ENCODE measurements at regions not wholly inside any gene's neighbourhood (a gene's known extent, or its start where the extent isn't known, plus 50 kb on each side); places are given as distances from the start of the nearest gene placed in this dataset.

DNA sequence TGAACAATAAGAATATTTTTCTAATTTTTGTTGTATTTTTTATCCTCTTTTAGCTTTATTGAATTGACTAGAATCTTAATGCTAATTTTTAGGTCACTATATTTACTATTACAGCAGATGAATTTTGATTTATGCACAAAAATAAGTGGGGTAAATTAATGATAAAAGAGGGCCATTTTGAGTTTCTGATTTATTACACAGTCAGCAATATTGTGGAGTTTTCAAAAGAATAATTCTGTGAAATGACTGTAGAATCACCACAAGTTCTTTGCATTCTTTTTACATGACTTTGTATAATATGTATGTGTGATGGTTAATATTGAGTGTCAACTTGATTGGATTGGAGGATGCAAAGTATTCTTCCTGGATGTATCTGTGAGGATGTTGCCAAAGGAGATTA, 812.4 kb upstream of the DPPA4 start:
- no peak for DNase-seq
- in situ Hi-C loops (cut with MboI; ENCODE audit: low pct_unique_long_range_greater_than_20kb, low sequenced_read_pairs), result no loop called here

DNA sequence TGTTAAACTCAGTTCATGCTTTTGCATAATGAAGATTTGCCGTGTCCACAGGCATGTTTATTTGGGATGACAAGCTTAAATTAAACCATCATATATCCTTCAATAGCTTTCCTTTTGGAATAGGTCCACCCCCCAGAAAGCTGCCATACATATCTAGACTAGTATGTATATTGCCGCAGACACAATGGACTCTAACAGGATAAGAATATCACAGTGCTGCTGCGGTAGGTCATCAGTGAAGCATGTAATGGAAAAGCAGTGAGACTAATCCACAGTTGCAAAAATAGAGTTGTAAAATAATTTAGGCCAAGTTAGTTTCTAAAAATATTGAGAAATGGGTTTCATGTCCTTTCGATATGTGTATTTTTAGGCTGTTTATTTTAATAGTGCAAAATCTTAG, 819.9 kb upstream of the DPPA4 start:
- in situ Hi-C loops (cut with MboI; ENCODE audit: low pct_unique_long_range_greater_than_20kb, low sequenced_read_pairs), result no loop called here
- no peak for DNase-seq

DNA sequence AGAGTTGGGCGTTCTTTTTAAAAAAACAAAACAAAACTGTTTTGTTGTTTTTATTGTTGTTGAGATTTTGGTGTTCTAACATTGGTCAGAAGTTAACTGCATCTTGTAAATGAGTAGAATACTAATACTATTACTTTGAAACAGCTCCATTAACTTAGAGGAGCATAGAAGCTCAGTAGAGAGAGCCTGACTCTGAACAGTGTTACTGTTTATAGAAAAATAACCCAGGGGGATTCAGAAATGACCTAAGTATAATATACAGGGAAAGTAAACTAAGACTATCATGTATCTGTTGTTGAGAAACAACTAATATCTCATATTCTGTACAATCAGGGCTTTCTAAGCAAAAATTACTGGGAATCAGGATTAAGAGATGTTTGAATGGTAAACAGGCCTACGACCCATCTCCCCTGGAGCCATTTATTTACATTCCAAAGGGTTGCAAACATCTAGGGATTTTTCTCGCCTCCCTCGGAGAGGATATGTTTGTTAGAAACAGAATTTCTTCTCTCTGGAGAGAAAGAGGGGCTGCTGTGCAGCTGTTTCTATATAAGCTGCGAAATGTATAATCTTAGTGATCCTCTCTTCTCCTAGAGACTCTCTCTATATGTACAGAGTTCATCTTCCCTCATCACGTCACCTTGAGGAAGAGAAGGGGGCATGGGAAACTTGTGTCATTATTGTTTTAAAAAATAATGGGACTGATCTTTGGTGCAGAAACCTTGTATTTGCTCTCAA, 827.5 kb upstream of the DPPA4 start:
- in situ Hi-C loops (cut with MboI; ENCODE audit: low pct_unique_long_range_greater_than_20kb, low sequenced_read_pairs), result no loop called here
- no peak for DNase-seq

GRCh38 chr3:110165370-110165743, 828.0 kb upstream of the DPPA4 start:
- in situ Hi-C loops (cut with MboI; ENCODE audit: low pct_unique_long_range_greater_than_20kb, low sequenced_read_pairs), result no loop called here
- DNase-seq, result no peak

- no peak for DNase-seq
- in situ Hi-C loops (cut with MboI; ENCODE audit: low pct_unique_long_range_greater_than_20kb, low sequenced_read_pairs), result no loop called here
Observed at GRCh38 chr3:110165753-110166152, 828.4 kb upstream of the DPPA4 start.

DNA sequence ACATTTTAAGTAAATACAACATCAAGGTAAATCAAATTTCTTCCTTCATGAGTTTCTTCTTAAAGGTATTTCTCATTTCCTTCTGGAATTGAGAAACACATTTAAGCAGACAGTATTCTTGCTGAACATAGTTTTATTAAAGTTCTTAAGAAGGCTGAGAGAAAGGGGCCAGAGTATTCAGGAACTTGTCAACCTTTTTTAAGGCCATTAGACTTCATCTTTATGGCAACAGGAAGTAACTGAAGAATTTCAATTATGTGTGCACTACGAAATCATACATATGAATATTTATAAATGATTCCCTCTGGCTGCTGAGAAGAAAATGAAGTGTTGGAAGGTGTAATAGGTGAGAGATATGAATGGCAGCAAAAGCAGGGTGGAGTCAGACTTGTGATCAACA, 829.4 kb upstream of the DPPA4 start:
- no peak for DNase-seq
- in situ Hi-C loops (cut with MboI; ENCODE audit: low pct_unique_long_range_greater_than_20kb, low sequenced_read_pairs), result no loop called here

- in situ Hi-C loops (cut with MboI; ENCODE audit: low pct_unique_long_range_greater_than_20kb, low sequenced_read_pairs), result no loop called here
Observed at GRCh38 chr3:110174908-110175307, 837.6 kb upstream of the DPPA4 start.

GRCh38 chr3:110178965-110179364, 841.6 kb upstream of the DPPA4 start:
- in situ Hi-C loops (cut with MboI; ENCODE audit: low pct_unique_long_range_greater_than_20kb, low sequenced_read_pairs), result no loop called here
- no peak for DNase-seq

More at GRCh38 chr3:110174908-110175307, 837.6 kb upstream of the DPPA4 start:
- DNase-seq, result no peak

- in situ Hi-C loops (cut with MboI; ENCODE audit: low pct_unique_long_range_greater_than_20kb, low sequenced_read_pairs), result no loop called here
- DNase-seq, result no peak
Observed at GRCh38 chr3:110180733-110181132, 843.4 kb upstream of the DPPA4 start.

GRCh38 chr3:110181226-110181625, 843.9 kb upstream of the DPPA4 start:
- DNase-seq, result no peak
- in situ Hi-C loops (cut with MboI; ENCODE audit: low pct_unique_long_range_greater_than_20kb, low sequenced_read_pairs), result no loop called here

DNA sequence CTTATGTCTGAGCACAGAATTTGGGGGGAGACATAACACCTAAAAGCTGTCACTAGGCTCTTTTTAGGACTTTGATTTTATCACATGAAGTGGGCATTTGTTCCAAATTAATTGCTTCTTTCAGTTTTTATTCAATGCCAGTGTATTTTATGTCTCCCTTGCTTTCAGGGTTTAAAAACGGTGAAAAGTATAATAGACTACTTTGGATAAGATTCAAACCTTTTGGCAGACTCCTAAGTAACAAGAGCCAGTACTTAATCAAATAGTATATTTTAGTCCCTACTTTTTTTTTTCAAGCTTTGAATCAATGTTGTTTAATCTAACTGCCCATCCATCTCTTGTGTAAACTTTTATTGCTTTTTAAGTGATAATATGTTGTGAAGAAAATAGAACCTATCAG, 847.2 kb upstream of the DPPA4 start:
- DNase-seq, result no peak
- in situ Hi-C loops (cut with MboI; ENCODE audit: low pct_unique_long_range_greater_than_20kb, low sequenced_read_pairs), result no loop called here

DNA sequence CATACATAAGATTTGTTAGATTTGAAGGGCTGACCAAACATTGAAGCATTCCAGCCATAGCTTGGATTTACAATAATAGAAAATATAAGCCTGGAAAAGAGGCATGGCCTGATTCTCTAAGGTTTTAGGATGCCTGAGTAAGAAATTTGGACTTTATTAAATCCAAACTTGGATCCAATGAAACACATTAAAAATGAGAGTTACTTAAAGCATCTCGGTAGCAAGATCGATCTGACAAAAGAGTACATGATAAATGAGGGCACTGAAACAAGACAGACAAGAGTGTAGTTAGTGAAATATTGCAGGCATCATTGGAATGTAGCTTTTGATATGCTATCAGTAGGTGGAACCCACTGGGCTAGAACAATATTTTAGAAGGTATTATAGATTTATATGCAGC, 855.7 kb upstream of the DPPA4 start:
- in situ Hi-C loops (cut with MboI; ENCODE audit: low pct_unique_long_range_greater_than_20kb, low sequenced_read_pairs), result no loop called here
- DNase-seq, result no peak

DNA sequence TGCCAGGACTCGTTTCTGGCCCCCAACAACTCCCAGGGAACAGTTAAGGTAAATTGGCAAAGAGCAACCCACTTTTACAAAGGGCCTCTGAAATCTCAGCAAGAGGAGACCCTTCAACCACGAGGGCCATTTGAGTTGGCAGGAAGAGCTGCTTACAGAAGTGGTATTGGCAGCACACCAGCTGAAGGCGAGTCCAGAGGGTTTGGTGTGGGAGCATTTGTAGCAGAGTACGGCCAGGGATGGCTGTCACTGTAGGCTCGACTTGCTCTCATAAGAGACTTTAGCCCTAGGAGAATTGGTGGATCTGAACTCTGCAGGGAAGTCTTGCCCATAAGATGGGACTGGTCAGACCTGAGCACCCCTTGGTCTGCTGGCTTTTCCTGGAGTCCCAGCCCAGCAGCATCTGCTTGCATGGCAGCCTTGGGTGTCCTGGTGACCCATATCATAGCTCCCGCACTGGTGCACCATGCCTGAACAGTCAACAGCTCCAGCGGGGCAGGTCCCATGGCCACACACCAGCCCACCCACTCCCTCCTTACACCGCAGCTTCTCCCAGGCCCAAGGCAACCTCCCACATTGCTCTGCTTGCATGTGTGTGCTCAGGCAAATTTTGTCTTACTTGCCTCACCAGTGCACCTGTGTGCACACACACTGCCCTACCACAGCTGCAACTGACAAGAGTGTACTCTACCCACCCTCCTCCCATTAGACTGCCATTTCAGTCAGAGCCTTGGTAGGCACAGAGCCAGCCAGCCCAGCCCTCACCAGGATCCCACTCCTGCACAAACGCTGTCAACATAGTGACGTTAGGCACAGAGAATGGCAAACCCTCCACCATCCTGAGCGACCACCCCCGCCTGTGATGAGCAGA, 861.6 kb upstream of the DPPA4 start:
- DNase-seq, result no peak
- in situ Hi-C loops (cut with MboI; ENCODE audit: low pct_unique_long_range_greater_than_20kb, low sequenced_read_pairs), result no loop called here

GRCh38 chr3:110199588-110199943, 862.2 kb upstream of the DPPA4 start:
- in situ Hi-C loops (cut with MboI; ENCODE audit: low pct_unique_long_range_greater_than_20kb, low sequenced_read_pairs), result no loop called here

DNA sequence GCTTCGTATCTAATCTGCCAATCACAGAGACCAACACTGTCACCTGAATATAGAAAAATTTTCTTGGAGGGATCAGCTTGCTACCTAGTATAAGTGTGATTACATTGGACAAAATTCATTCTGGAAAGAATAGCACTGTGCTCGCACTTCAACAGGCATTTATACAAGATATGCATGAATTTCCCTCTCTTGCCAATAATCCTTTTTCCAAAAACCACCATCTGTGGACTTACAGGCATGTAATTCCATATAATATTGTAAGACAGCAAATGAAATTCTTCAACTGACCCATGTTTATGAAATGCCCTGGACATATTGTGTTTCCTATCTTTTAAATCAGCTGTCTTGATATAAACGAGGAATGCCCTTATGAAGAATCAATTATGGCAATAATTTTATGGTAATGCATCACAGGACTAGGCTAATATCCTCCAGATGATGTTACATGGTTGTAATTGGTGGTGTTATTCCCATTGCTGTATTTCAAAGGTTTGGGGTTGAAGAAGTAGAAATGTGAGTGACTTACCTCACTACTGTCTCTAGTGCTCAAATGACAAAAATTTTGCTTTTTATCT, 861.4 kb upstream of the NECTIN3 start:
- DNase-seq, result no peak
- in situ Hi-C loops (cut with MboI; ENCODE audit: low pct_unique_long_range_greater_than_20kb, low sequenced_read_pairs), result no loop called here

More at GRCh38 chr3:110199588-110199943, 862.2 kb upstream of the DPPA4 start:
- DNase-seq, result no peak

DNA sequence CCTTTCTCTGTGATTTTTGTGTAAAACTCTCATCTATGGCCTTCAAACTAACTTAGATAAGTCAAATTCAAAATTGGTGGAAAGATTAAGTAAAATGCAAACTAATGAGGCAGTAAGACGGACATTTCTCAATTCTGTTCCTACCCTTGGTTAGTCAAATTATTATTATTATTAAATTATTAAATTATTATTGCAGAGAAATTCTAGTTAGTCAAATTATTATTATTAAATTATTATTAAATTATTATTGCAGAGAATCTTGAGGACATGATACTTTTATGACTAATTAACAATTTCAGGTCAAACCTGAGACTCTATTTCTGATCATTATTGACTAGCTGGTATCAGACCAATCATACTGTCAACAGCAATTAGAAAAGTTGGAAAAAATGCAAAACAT, 845.0 kb upstream of the NECTIN3 start:
- in situ Hi-C loops (cut with MboI; ENCODE audit: low pct_unique_long_range_greater_than_20kb, low sequenced_read_pairs), result no loop called here
- no peak for DNase-seq

DNA sequence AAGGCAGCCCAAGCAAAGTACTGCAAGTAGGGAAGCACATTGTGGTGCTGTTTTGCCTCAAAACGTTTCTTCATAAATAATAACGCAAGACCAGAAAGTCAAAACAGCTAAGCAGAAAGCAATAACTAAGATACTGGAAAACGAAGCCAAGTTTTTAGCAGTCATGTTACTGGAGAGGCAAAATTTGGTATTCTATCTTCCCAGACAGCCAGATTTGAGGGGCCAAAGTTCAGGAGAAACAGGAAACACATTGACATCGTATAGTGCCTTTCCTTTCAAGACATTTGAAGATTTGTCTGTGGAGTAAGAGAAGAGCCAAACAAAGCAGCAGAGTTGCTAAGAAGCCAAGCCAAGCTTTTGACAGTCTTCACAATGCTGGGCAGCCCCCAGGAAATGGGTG, 843.6 kb upstream of the NECTIN3 start:
- in situ Hi-C loops (cut with MboI; ENCODE audit: low pct_unique_long_range_greater_than_20kb, low sequenced_read_pairs), result no loop called here

GRCh38 chr3:110234831-110235230, 836.8 kb upstream of the NECTIN3 start:
- in situ Hi-C loops (cut with MboI; ENCODE audit: low pct_unique_long_range_greater_than_20kb, low sequenced_read_pairs), result no loop called here

More for the DNA sequence above, 843.6 kb upstream of the NECTIN3 start:
- DNase-seq, result no peak

DNA sequence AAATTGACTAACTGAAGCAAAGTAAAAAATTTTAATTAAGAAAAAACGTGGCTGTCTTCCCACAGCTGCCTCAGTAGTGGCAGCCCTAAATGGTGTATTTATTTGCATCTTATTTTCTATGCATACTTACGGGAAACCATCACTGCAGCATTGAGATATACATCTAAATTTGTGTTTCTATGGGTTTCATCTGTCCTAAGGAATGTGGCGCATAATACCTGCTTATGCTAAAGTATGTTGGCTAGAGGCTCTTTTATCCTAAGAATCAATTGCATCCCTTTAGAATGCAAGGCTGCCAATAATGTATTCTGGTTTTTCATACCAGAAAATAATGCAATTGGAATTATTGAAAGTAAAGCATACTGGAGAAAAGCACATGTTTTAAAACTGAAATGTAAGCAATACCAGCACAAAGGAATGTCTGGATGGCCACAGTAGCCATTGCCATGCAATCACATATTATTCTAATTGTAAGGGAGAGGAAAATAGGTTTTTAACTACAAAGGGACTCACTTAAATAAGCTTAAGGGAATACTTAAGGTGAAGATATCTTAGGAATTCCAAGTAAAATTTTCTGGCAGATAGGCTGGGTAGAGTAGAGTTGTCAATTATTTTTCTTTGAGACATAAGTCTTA, 834.5 kb upstream of the NECTIN3 start:
- DNase-seq, result no peak
- in situ Hi-C loops (cut with MboI; ENCODE audit: low pct_unique_long_range_greater_than_20kb, low sequenced_read_pairs), result no loop called here

More at GRCh38 chr3:110234831-110235230, 836.8 kb upstream of the NECTIN3 start:
- DNase-seq, result no peak

DNA sequence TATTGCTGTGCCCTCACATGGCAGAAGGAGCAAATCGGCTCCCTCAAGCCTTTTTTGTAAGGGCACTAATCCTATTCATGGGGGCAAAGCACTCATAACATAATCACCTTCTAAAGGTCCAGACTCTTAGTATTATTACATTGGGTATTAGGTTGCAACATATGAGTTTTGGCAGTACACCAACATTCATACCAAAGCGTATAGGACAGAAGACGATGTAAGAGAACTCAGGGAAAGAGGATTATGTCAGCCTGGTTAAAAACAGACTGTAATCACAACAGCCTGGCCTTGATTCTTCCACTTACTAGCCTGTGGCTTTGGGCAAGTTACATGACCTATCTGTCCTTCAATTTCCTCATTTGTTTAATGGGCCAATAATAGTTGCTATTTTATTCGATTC, 828.5 kb upstream of the NECTIN3 start:
- in situ Hi-C loops (cut with MboI; ENCODE audit: low pct_unique_long_range_greater_than_20kb, low sequenced_read_pairs), result no loop called here
- DNase-seq, result no peak
